HFFc6 (cell line): ENCODE measurements at regions not wholly inside any gene's neighbourhood (a gene's known extent, or its start where the extent isn't known, plus 50 kb on each side); places are given as distances from the start of the nearest gene placed in this dataset.
A peak's percentile ranks its signal among the peaks of the same experiment; 100 is the strongest.

Experiments
- DNase-seq: peaks from one replicate; pipeline ENCODE4 v3.0.0-alpha.2; 2018
- H3K27ac Mint-ChIP-seq: 2 replicates; pipeline ENCODE4 v1.8.0; 2020; ENCODE audit warnings: mild to moderate bottlenecking, mixed read lengths
- H3K27me3 Mint-ChIP-seq: 2 replicates; pipeline ENCODE4 v1.8.0; 2021; ENCODE audit warnings: mild to moderate bottlenecking, moderate library complexity, mixed read lengths; ENCODE audit not compliant: insufficient read depth
- H3K36me3 Mint-ChIP-seq: 2 replicates; pipeline ENCODE4 v1.8.0; 2021; ENCODE audit warnings: low read depth, mixed read lengths
- H3K4me1 Mint-ChIP-seq: 2 replicates; pipeline ENCODE4 v1.8.0; 2020; ENCODE audit warnings: low read depth, mixed read lengths
- H3K4me3 Mint-ChIP-seq: 2 replicates; pipeline ENCODE4 v1.8.0; 2020; ENCODE audit warnings: mild to moderate bottlenecking, moderate library complexity, mixed read lengths
- H3K9me3 Mint-ChIP-seq: 2 replicates; pipeline ENCODE4 v1.8.0; 2020; ENCODE audit warnings: mild to moderate bottlenecking, mixed read lengths
- CTCF ChIP-seq: fragments of 200-600 bp; sonication (generic); IDR thresholded peaks from 2 replicates; pipeline ENCODE4 v1.5.0; 2021; ENCODE audit warnings: antibody characterized with exemption, mild to moderate bottlenecking

- Mint-ChIP-seq H3K9me3 (no peaks in the 10 kb centered on the region), H3K27me3 (peaks cover 3% of the 10 kb centered on the region), H3K27ac (no peak overlapping the region), H3K4me1 (no peaks in the 10 kb centered on the region), H3K36me3 (no peaks in the 10 kb centered on the region), H3K4me3 (no peak overlapping the region)
- no peak for DNase-seq
- TF ChIP-seq CTCF = no peak
Measured at GRCh38 chr6:15044948-15045347, 200.9 kb upstream of the JARID2 start.

- Mint-ChIP-seq H3K4me3 (no peak overlapping the region), H3K4me1 (no peaks in the 10 kb centered on the region), H3K27ac (no peak overlapping the region), H3K36me3 (no peaks in the 10 kb centered on the region), H3K9me3 (no peaks in the 10 kb centered on the region), H3K27me3 (peaks cover 3% of the 10 kb centered on the region)
- no peak for TF ChIP-seq CTCF
- no peak for DNase-seq
Measured at GRCh38 chr6:15046751-15047150, 199.1 kb upstream of the JARID2 start.

DNA sequence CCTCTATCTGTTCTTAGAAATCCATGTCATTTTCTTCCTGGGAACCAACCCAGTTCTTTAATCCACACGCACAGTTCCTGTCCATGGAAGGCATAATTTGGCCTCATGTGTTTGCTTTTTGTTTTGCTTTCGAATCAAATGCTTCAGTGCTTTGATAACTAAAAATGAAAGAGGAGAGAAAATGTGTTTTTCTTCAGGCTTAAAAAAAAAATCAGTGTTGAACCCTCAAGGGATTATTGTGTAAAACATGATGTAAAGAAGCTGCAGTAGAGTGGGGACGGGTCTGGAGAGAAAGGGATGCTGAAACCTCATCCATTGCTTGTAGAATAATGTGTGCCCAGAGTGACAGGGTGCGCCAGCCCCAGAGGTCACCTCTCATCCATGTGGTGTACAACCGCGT, 197.5 kb upstream of the JARID2 start:
- Mint-ChIP-seq H3K36me3 (no peaks in the 10 kb centered on the region), H3K4me3 (no peak overlapping the region), H3K4me1 (no peaks in the 10 kb centered on the region), H3K27me3 (peaks cover 5% of the 10 kb centered on the region), H3K9me3 (no peaks in the 10 kb centered on the region), H3K27ac (no peak overlapping the region)
- TF ChIP-seq CTCF = no peak
- no peak for DNase-seq

GRCh38 chr6:15058200-15059061, 187.4 kb upstream of the JARID2 start:
- Mint-ChIP-seq H3K36me3 (no peaks in the 10 kb centered on the region), H3K27me3 (peaks cover 7% of the 10 kb centered on the region), H3K9me3 (no peaks in the 10 kb centered on the region), H3K4me1 (peaks cover 12% of the 10 kb centered on the region), H3K4me3 (no peak overlapping the region), H3K27ac (no peak overlapping the region)
- TF ChIP-seq CTCF = 0 out of 2 replicates have a peak, but pooled peaks have one; percentile 23
- DNase-seq = no peak

GRCh38 chr6:15061180-15061641, 184.7 kb upstream of the JARID2 start:
- Mint-ChIP-seq H3K27ac (no peak overlapping the region), H3K36me3 (no peaks in the 10 kb centered on the region), H3K4me3 (no peak overlapping the region), H3K9me3 (no peaks in the 10 kb centered on the region), H3K27me3 (peaks cover 1% of the 10 kb centered on the region; the same call in 1 of the 2 replicates), H3K4me1 (peaks cover 26% of the 10 kb centered on the region)
- TF ChIP-seq CTCF = no peak
- DNase-seq = no peak
